Small intestine (tissue), 7 donors: ENCODE measurements at regions not wholly inside any gene's neighbourhood (a gene's known extent, or its start where the extent isn't known, plus 50 kb on each side); places are given as distances from the start of the nearest gene placed in this dataset.

ENCODE experiments used
- DNase-seq, 2 donors: peaks; one replicate each; pipeline versions ENCODE4 v3.0.0 to v3.0.0-alpha.2; 2013
- FAIRE-seq: peaks from 2 replicates; lab custom pipeline; 2012; peaks lifted over from hg19 to GRCh38; lab: Jason Lieb, UNC
- H3K27ac ChIP-seq, 3 donors: one replicate each; pipeline ENCODE4 v1.5.1; 2013; ENCODE audit warnings: low read length in 2 of 3, mild to moderate bottlenecking in 2 of 3, control low read depth in 1 of 3, inconsistent platforms in 1 of 3, low read depth in 1 of 3, moderate library complexity in 1 of 3
- H3K27me3 ChIP-seq, 3 donors: one replicate each; pipeline ENCODE4 v1.6.1; 2013; ENCODE audit warnings: low read length in 3 of 3, inconsistent platforms in 1 of 3; ENCODE audit not compliant: control insufficient read depth in 3 of 3, insufficient read depth in 3 of 3
- H3K36me3 ChIP-seq, 3 donors: one replicate each; pipeline ENCODE4 v1.6.1; 2013; ENCODE audit warnings: low read length in 3 of 3, inconsistent platforms in 1 of 3, low read depth in 1 of 3, mild to moderate bottlenecking in 1 of 3, moderate library complexity in 1 of 3; ENCODE audit not compliant: control insufficient read depth in 3 of 3, insufficient read depth in 2 of 3
- H3K4me1 ChIP-seq, 3 donors: one replicate each; pipeline ENCODE4 v1.6.1; 2013; ENCODE audit warnings: low read length in 2 of 3, inconsistent platforms in 1 of 3, low read depth in 1 of 3, mild to moderate bottlenecking in 1 of 3, moderate library complexity in 1 of 3; ENCODE audit not compliant: control insufficient read depth in 3 of 3, insufficient read depth in 2 of 3
- H3K4me3 ChIP-seq, 3 donors: one replicate each; pipeline ENCODE4 v1.5.1; 2013; ENCODE audit warnings: low read length in 3 of 3, control low read depth in 1 of 3, inconsistent platforms in 1 of 3, low read depth in 1 of 3, mild to moderate bottlenecking in 1 of 3, moderate library complexity in 1 of 3
- H3K9me3 ChIP-seq, 2 donors: one replicate each; pipeline ENCODE4 v1.6.1; 2013; ENCODE audit warnings: low read depth in 1 of 2, low read length in 1 of 2; ENCODE audit not compliant: control insufficient read depth in 2 of 2, insufficient read depth in 1 of 2
- WGBS, 3 donors: extraction: QIAGEN DNeasy Blood & Tissue Kit; methylation state at CpG; one replicate each; pipeline ENCODE4 v1.1.7; 2013; 5-methylcytosine and 5-hydroxymethylcytosine counted together
- donor health status: healthy with polysubstance abuse.
- donor health status: control.
- donor health status: control.
- donor health status: Bipolar disorder and iron deficiency.
- donor health status: healthy.

DNA sequence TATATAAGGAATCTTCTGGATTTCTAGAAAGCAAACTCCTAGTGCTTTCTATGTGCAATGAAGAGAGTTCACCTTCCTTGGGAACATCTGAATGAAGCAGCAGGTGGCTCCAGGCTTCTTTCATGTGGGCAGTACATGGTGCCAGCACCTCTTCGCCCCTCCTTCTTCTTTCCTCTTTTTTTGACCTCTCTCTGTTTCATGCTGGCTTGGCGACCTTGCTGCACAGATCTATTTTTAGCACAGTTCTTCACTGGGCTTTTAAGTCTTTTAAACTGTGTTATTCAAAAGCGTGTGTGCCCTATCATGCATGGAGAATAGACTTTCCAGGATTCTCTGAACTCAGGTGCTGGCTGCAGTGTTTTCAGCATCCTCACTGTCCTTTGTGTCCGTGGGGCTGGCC lies 400.3 kb upstream of the PRKCQ start:
- 66 to 68% (median 68%) methylated on average over 4 of the region's 4 CpGs for WGBS, 3 donors
- no peak overlapping the region for H3K4me3 ChIP-seq
- no peak overlapping the region for H3K27ac ChIP-seq
- no peak for DNase-seq
- H3K4me1 ChIP-seq: no peaks in the 10 kb centered on the region
- H3K9me3 ChIP-seq: no peaks in the 10 kb centered on the region
- FAIRE-seq: no peak
- peaks cover 0 to 2% (median 0%) of the 10 kb centered on the region in 3 donors for H3K27me3 ChIP-seq
- H3K36me3 ChIP-seq: no peaks in the 10 kb centered on the region

DNA sequence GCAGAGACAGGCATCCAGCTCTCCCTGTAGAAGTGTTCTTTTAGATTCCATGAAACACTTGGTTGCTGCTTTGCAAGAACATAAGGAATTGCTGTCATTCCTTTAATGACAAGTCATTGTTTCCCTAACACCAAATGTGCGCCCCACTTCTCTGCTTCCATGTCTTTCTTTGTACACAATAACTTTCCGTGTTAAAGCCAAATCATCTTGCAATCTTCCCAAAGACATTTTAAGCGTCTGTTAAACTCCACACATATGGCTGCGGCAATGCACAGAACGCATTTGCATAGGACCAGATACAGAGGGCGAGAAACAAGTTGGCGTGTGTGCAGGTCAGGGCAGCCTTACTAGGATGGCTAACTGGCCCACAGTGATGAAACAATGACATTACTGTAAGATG lies 399.3 kb upstream of the PRKCQ start:
- WGBS, 3 donors: 85 to 89% (median 85%) methylated on average over 7 of the region's 7 CpGs
- FAIRE-seq: no peak

DNA sequence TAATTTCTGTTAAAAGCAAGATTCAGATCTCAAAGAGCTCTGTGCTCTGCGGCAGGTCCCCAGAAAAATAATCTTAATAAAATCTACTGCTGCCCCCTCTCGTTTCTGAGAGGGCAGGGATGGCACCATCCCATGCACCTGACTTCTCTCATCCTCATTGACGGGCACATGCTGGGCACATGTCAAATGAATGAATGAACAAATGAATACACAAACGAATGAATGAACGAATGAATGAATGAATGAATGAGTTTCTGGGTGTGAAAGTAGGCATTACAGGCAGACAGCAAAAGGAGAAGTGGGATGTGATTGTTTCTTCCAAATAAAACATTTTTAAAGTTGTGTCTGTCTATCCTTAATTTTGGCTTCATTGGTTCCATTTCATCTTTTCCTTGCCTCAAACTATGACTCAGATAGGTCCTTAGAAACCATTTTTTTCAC lies 398.1 kb upstream of the PRKCQ start:
- no peaks in the 10 kb centered on the region for H3K9me3 ChIP-seq
- H3K27ac ChIP-seq: no peak overlapping the region
- no peaks in the 10 kb centered on the region for H3K4me1 ChIP-seq
- DNase-seq (no peak), FAIRE-seq (no peak)
- 29 to 57% (median 37%) methylated on average over 5 of the region's 5 CpGs for WGBS, 3 donors
- H3K4me3 ChIP-seq: no peak overlapping the region
- no peaks in the 10 kb centered on the region for H3K36me3 ChIP-seq
- peaks cover 0 to 2% (median 0%) of the 10 kb centered on the region in 3 donors for H3K27me3 ChIP-seq

More for the DNA sequence above, 399.3 kb upstream of the PRKCQ start:
- no peak overlapping the region for H3K27ac ChIP-seq
- no peaks in the 10 kb centered on the region for H3K36me3 ChIP-seq
- H3K4me1 ChIP-seq: no peaks in the 10 kb centered on the region
- DNase-seq: no peak
- no peak overlapping the region for H3K4me3 ChIP-seq
- peaks cover 0 to 2% (median 0%) of the 10 kb centered on the region in 3 donors for H3K27me3 ChIP-seq
- no peaks in the 10 kb centered on the region for H3K9me3 ChIP-seq

DNA sequence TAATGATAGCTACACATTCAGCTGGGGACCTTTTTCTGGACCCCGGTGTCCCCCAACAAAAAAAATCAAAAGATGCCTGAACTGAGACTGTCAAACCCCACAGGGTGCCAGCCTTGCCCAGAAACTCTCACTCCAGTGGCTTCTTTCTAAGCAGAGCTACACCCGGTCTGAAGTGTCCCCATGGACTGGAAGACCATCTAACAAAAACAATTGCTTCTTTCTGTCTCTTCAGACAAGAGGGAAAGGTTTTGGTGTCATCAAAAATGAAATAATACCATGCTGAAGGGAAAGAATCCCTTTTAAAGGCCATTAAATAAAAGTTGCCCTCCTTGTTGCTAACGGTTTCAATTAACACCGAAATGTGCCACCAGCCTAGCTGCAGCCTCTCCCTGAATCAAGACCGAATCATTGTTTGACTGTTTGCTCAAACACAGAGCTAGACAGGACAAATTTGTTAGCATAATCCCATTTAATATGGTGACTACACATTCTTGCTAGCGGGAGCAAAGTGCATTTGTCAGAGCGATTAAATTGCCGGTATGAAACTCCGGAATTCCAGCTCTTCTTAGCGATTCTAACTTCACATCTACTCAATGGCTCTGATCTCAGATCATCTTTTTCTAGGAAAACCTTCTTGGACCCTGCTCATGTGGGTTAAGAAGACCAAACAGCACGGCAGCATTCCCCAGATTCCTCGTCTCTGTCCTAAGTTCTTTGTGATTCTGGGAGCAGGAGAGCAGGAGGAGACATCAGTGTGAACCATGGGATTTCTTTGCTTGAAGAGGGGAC lies 397.5 kb upstream of the PRKCQ start:
- Histone ChIP-seq H3K36me3 (no peaks in the 10 kb centered on the region), H3K4me3 (no peak overlapping the region), H3K9me3 (no peaks in the 10 kb centered on the region), H3K4me1 (no peaks in the 10 kb centered on the region), H3K27ac (no peak overlapping the region), H3K27me3 (peaks cover 0 to 2% (median 0%) of the 10 kb centered on the region in 3 donors)
- WGBS, 3 donors: 31 to 69% (median 48%) methylated on average over 12 of the region's 12 CpGs
- DNase-seq (no peak), FAIRE-seq (no peak)

DNA sequence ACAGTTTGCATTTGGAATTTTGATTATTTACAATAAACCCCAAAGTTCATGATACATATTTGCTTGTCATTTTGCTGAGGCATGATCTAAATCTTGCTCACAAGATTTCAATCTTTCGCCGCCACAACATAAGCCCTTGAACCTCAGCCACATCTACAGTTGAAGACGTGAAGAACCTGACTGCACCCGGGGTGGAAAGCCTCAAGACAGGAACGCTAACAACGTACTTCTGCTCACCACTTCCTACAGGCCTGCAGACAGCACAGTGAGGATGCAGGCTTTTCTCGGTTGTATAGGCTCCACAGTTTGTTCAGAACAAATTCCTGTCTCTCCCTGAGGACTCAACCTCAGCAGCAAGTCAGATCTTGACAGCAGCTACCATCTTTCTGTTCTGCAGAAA lies 393.8 kb upstream of the PRKCQ start:
- H3K4me1 ChIP-seq: no peaks in the 10 kb centered on the region
- no peak for FAIRE-seq
- H3K4me3 ChIP-seq: no peak overlapping the region
- H3K9me3 ChIP-seq: no peaks in the 10 kb centered on the region
- peaks cover 0 to 2% (median 0%) of the 10 kb centered on the region in 3 donors for H3K27me3 ChIP-seq
- peak overlapping the region in 1 of 3 donors; percentile 38 for H3K27ac ChIP-seq
- WGBS, 3 donors: 61 to 80% (median 69%) methylated on average over 7 of the region's 7 CpGs
- peak in 1 of 2 donors; percentile 58 for DNase-seq
- H3K36me3 ChIP-seq: no peaks in the 10 kb centered on the region

DNA sequence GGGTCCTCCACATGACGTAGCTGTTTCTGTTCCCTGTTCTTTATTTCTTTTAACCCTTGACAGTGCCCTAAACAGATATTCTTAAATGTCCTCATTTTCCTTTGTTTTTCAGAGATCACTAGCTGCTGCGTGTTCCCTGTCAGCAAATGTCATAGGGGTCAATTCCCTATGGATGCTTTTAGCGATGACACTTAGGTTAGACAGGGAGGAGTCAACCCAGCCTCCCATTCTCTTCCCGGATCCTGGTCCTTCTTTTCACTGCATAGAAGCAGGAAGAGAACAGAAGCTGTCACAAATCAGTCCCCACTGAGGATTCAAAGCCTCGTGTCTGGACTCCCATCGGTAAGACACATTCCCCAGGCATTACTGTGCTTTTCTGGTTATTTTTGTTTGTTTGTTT lies 392.1 kb upstream of the PRKCQ start:
- H3K27me3 ChIP-seq: no peaks in the 10 kb centered on the region
- no peaks in the 10 kb centered on the region for H3K4me1 ChIP-seq
- H3K9me3 ChIP-seq: no peaks in the 10 kb centered on the region
- DNase-seq (no peak), FAIRE-seq (no peak)
- H3K36me3 ChIP-seq: no peaks in the 10 kb centered on the region
- WGBS, 3 donors: 63 to 75% (median 66%) methylated on average over 6 of the region's 6 CpGs
- H3K27ac ChIP-seq: no peak overlapping the region
- H3K4me3 ChIP-seq: no peak overlapping the region

DNA sequence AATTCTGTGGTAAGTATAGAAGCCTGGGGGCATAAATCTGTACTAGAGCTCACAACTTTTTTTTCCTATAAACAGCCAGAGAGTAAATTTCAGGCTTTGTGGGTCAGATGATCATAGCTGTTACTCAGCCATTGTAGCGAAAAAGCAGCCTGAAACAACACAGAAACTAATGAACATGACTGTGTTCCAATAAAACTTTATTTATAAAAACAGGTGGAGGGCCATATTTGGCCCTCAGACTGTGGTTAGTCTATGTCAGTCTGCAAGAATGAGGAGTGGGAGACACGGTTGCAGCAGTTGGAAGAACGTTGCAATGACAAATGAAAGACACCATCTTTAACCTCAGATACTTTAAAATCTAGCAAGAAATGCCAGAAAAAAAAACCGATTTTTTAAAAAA lies 389.6 kb upstream of the PRKCQ start:
- Histone ChIP-seq H3K27ac (no peak overlapping the region), H3K36me3 (no peaks in the 10 kb centered on the region), H3K9me3 (peaks cover 0 to 3% of the 10 kb centered on the region in 2 donors), H3K4me3 (no peak overlapping the region), H3K4me1 (no peaks in the 10 kb centered on the region), H3K27me3 (no peaks in the 10 kb centered on the region)
- no peak for DNase-seq
- no peak for FAIRE-seq
- 67 to 80% (median 76%) methylated on average over 4 of the region's 4 CpGs for WGBS, 3 donors

DNA sequence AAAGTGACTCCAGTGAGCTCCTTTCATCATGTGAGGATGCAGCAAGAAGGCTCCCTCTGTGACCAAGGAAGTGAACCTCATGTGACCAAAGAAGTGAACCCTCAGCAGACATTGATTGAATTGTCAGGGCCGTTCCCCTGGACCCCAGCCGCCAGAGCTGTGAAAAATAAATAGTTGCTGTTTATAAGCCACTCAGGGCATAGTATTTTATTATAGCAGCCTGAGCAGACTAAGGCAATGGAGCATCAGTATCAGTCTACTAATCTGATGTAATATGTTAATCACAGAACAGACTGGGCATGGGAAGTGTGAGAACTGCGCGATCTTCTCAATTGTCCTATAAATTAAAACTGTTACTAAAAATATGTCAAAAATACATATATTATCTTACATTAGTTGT lies 384.5 kb upstream of the PRKCQ start:
- Histone ChIP-seq H3K36me3 (no peaks in the 10 kb centered on the region), H3K9me3 (peaks cover 0 to 3% of the 10 kb centered on the region in 2 donors), H3K4me3 (no peak overlapping the region), H3K27me3 (no peaks in the 10 kb centered on the region), H3K27ac (no peak overlapping the region), H3K4me1 (no peaks in the 10 kb centered on the region)
- DNase-seq (no peak), FAIRE-seq (no peak)
- WGBS, 3 donors: 59 to 78% (median 78%) methylated on average over 4 of the region's 4 CpGs
